H9 (cell line): ENCODE measurements at regions not wholly inside any gene's neighbourhood (a gene's known extent, or its start where the extent isn't known, plus 50 kb on each side); places are given as distances from the start of the nearest gene placed in this dataset.

Source experiments
- DNase-seq: peaks from one replicate; pipeline ENCODE4 v3.0.0-alpha.2; 2017
- H2AFZ ChIP-seq: one replicate; pipeline ENCODE4 v1.6.1; 2013; ENCODE audit warnings: mild to moderate bottlenecking, low read length, control low read depth, moderate library complexity
- H2AK5ac ChIP-seq: 2 replicates; pipeline ENCODE4 v1.6.1; 2013; ENCODE audit warnings: low read length, control low read depth, mixed read lengths; ENCODE audit not compliant: insufficient read length
- H2BK120ac ChIP-seq: one replicate; pipeline ENCODE4 v1.6.1; 2013; ENCODE audit warnings: low read depth, mild to moderate bottlenecking, low read length, control low read depth, inconsistent platforms; ENCODE audit not compliant: poor library complexity, severe bottlenecking
- H2BK12ac ChIP-seq: 2 replicates; pipeline ENCODE4 v1.6.1; 2013; ENCODE audit warnings: low read length, control low read depth, mixed read lengths, low read depth; ENCODE audit not compliant: insufficient read length
- H2BK15ac ChIP-seq: 2 replicates; pipeline ENCODE4 v1.6.1; 2013; ENCODE audit warnings: low read depth, low read length, control low read depth
- H2BK20ac ChIP-seq: one replicate; pipeline ENCODE4 v1.6.1; 2013; ENCODE audit warnings: low read depth, mild to moderate bottlenecking, low read length, control low read depth, inconsistent platforms; ENCODE audit not compliant: poor library complexity, severe bottlenecking
- H2BK5ac ChIP-seq: 2 replicates; pipeline ENCODE4 v1.6.1; 2013; ENCODE audit warnings: low read length, control low read depth, mixed read lengths; ENCODE audit not compliant: insufficient read length
- H3K14ac ChIP-seq: 2 replicates; pipeline ENCODE4 v1.6.1; 2013; ENCODE audit warnings: low read length, control low read depth; ENCODE audit not compliant: insufficient read depth
- H3K18ac ChIP-seq: 2 replicates; pipeline ENCODE4 v1.6.1; 2013; ENCODE audit warnings: low read depth, mild to moderate bottlenecking, mixed read lengths, low read length, control low read depth; ENCODE audit not compliant: insufficient read length
- H3K23ac ChIP-seq: 2 replicates; pipeline ENCODE4 v1.6.1; 2013; ENCODE audit warnings: low read length, control low read depth, mixed read lengths, low read depth; ENCODE audit not compliant: insufficient read length
- H3K23me2 ChIP-seq: 2 replicates; pipeline ENCODE4 v1.6.1; 2013; ENCODE audit warnings: low read depth, mild to moderate bottlenecking, mixed read lengths, low read length, control low read depth; ENCODE audit not compliant: insufficient read length, poor library complexity, severe bottlenecking
- H3K27ac ChIP-seq: 2 replicates; pipeline ENCODE4 v1.5.1; 2013; ENCODE audit warnings: low read length, control low read depth, mixed read lengths, low read depth; ENCODE audit not compliant: insufficient read length
- H3K27me3 ChIP-seq: 2 replicates; pipeline ENCODE4 v1.6.1; 2013; ENCODE audit warnings: low read length, control low read depth, inconsistent platforms; ENCODE audit not compliant: insufficient read depth
- H3K4ac ChIP-seq: 2 replicates; pipeline ENCODE4 v1.6.1; 2013; ENCODE audit warnings: low read depth, mild to moderate bottlenecking, control low read depth, inconsistent platforms, low read length, moderate library complexity
- H3K4me1 ChIP-seq: 2 replicates; pipeline ENCODE4 v1.6.1; 2013; ENCODE audit warnings: low read length, control low read depth, inconsistent platforms; ENCODE audit not compliant: insufficient read depth
- H3K4me2 ChIP-seq: 2 replicates; pipeline ENCODE4 v1.6.1; 2013; ENCODE audit warnings: low read length, control low read depth, mixed read lengths; ENCODE audit not compliant: insufficient read length, insufficient read depth
- H3K56ac ChIP-seq: 2 replicates; pipeline ENCODE4 v1.6.1; 2013; ENCODE audit warnings: low read depth, mild to moderate bottlenecking, mixed read lengths, low read length, control low read depth; ENCODE audit not compliant: insufficient read length
- H3K79me1 ChIP-seq: 2 replicates; pipeline ENCODE4 v1.6.1; 2013; ENCODE audit warnings: low read depth, mild to moderate bottlenecking, moderate library complexity, low read length, control low read depth, inconsistent platforms; ENCODE audit not compliant: insufficient read depth, poor library complexity, severe bottlenecking
- H3K79me2 ChIP-seq: 2 replicates; pipeline ENCODE4 v1.6.1; 2013; ENCODE audit warnings: low read length, control low read depth, inconsistent platforms; ENCODE audit not compliant: insufficient read depth
- H3K9ac ChIP-seq: 2 replicates; pipeline ENCODE4 v1.6.1; 2013; ENCODE audit warnings: low read length, control low read depth, mixed read lengths; ENCODE audit not compliant: insufficient read length; ENCODE audit errors: extremely low read depth
- H3K9me3 ChIP-seq: one replicate; pipeline ENCODE4 v1.6.1; 2013; ENCODE audit warnings: low read depth, low read length, inconsistent platforms; ENCODE audit not compliant: control insufficient read depth
- H3T11ph ChIP-seq: one replicate; pipeline ENCODE4 v1.6.1; 2013; ENCODE audit warnings: mild to moderate bottlenecking, low read length, control low read depth, inconsistent platforms
- H4K20me1 ChIP-seq: one replicate; pipeline ENCODE4 v1.6.1; 2013; ENCODE audit not compliant: control insufficient read depth, insufficient read length, insufficient read depth
- H4K5ac ChIP-seq: 2 replicates; pipeline ENCODE4 v1.6.1; 2013; ENCODE audit warnings: low read depth, mild to moderate bottlenecking, mixed read lengths, low read length, control low read depth; ENCODE audit not compliant: insufficient read length
- H4K8ac ChIP-seq: replicated peaks from 2 replicates; pipeline ENCODE4 v1.6.1; 2013; ENCODE audit warnings: low read length, control low read depth, mixed read lengths, low read depth; ENCODE audit not compliant: insufficient read length
- H4K91ac ChIP-seq: 2 replicates; pipeline ENCODE4 v1.6.1; 2013; ENCODE audit warnings: low read depth, mild to moderate bottlenecking, moderate library complexity, mixed read lengths, low read length, control low read depth; ENCODE audit not compliant: insufficient read length
- H3K27ac Mint-ChIP-seq, 3 experiments: 2 replicates in 2 of 3; 3 replicates in 1 of 3; pipeline ENCODE4 v1.8.0; 2020 to 2021; ENCODE audit warnings: mixed read lengths in 3 of 3, mild to moderate bottlenecking in 1 of 3, moderate library complexity in 1 of 3
- H3K27me3 Mint-ChIP-seq: 2 replicates; pipeline ENCODE4 v1.8.0; 2021; ENCODE audit warnings: low read depth, mild to moderate bottlenecking, moderate library complexity, mixed read lengths
- H3K36me3 Mint-ChIP-seq, 3 experiments: 2 replicates in 2 of 3; 3 replicates in 1 of 3; pipeline ENCODE4 v1.8.0; 2020 to 2021; ENCODE audit warnings: low read depth in 3 of 3, mixed read lengths in 3 of 3; ENCODE audit not compliant: insufficient read depth in 1 of 3
- H3K4me1 Mint-ChIP-seq, 2 experiments: 2 replicates each; pipeline ENCODE4 v1.8.0; 2020; ENCODE audit warnings: mixed read lengths in 2 of 2
- H3K4me3 Mint-ChIP-seq, 2 experiments: 2 replicates in 1 of 2; 3 replicates in 1 of 2; pipeline ENCODE4 v1.8.0; 2020 to 2021; ENCODE audit warnings: mild to moderate bottlenecking in 2 of 2, mixed read lengths in 2 of 2, moderate library complexity in 1 of 2
- H3K9me3 Mint-ChIP-seq, 2 experiments: 2 replicates in 1 of 2; 3 replicates in 1 of 2; pipeline ENCODE4 v1.8.0; 2020; ENCODE audit warnings: mild to moderate bottlenecking in 2 of 2, mixed read lengths in 2 of 2, moderate library complexity in 1 of 2
- CTCF ChIP-seq: fragments of 200-600 bp; sonication (generic); conservative IDR thresholded peaks from 3 replicates; pipeline ENCODE4 v1.8.0; 2021; ENCODE audit warnings: antibody characterized with exemption, mild to moderate bottlenecking

GRCh38 chr13:92991692-92992091 lies 234.9 kb upstream of the GPC6 start:
- Histone ChIP-seq H3K27me3 (no peaks in the 10 kb centered on the region), H3K9me3 (no peaks in the 10 kb centered on the region), H2BK120ac (no peak overlapping the region), H3T11ph (no peak overlapping the region), H4K5ac (no peak overlapping the region), H3K27ac (no peak overlapping the region), H2BK15ac (no peak overlapping the region), H3K23me2 (no peaks in the 10 kb centered on the region), H3K4ac (no peak overlapping the region), H3K9ac (no peak overlapping the region), H2BK12ac (no peak overlapping the region), H3K4me2 (no peak overlapping the region), H2BK20ac (no peak overlapping the region), H3K23ac (no peak overlapping the region), H4K8ac (no peak overlapping the region), H4K91ac (no peak overlapping the region), H3K14ac (no peak overlapping the region), H2AFZ (no peak overlapping the region), H3K4me1 (no peaks in the 10 kb centered on the region), H3K18ac (no peak overlapping the region), H2AK5ac (no peak overlapping the region), H3K79me2 (no peaks in the 10 kb centered on the region), H3K79me1 (no peaks in the 10 kb centered on the region), H2BK5ac (no peak overlapping the region), H3K56ac (no peak overlapping the region), H4K20me1 (no peaks in the 10 kb centered on the region)
- Mint-ChIP-seq H3K36me3 (no peaks in the 10 kb centered on the region), H3K9me3 (peaks cover 6% of the 10 kb centered on the region in 2 experiments; a peak in 3 of 5 replicates), H3K27ac (no peak overlapping the region), H3K4me3 (no peak overlapping the region), H3K27me3 (no peaks in the 10 kb centered on the region), H3K4me1 (no peaks in the 10 kb centered on the region)
- DNase-seq: no peak
- no peak for TF ChIP-seq CTCF
